Ureter (tissue), 1 donor: ENCODE measurements at regions not wholly inside any gene's neighbourhood (a gene's known extent, or its start where the extent isn't known, plus 50 kb on each side); places are given as distances from the start of the nearest gene placed in this dataset.

ENCODE experiments used
- DNase-seq: peaks from one replicate; pipeline ENCODE4 v3.0.0-alpha.2; 2020; ENCODE audit warnings: low spot score
- donor health status: DM: yes; HTN: yes; CAD: no.

DNA sequence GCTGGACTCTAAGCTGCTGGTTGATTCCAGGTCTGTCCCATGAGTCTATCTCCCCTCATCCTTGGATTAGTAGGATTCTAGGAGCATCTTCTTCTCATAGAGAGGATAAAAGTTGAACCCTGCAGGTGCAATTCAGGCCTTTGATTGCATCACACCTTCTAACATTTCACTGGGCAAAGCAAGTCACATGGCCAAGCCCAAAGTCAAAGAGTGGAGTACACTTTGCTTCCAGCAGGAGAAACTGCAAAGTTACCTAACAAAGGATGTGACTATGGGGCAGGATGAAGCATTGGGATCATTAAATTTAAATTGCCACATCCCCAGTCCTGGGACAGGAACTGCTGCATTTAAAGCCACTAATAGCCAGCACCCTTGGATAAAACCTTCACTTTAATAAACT lies 51.0 kb upstream of the EGFLAM start:
- no peak for DNase-seq

DNA sequence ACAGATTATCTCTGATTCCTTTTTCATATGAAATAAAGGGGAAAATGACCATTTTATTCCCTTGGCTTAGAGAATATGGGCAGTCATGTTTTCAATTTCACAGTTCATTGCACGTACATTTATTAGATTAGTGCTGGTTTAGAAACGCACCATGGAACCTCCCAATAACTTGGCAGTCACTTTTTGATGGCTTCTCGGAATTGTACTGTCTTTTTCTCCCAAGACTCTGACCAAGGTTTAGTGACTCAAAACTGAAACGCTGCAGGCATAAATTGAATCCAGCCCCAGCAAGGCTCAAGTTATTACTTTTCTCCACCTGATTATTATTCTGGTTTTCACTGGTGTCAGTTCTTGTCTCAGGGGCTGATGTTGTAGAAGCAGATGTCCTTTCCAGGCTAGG lies 55.6 kb upstream of the EGFLAM start:
- DNase-seq, result no peak

GRCh38 chr5:38200872-38201557 lies 57.3 kb upstream of the EGFLAM start:
- DNase-seq, result no peak

GRCh38 chr5:38197118-38197517 lies 61.2 kb upstream of the EGFLAM start:
- DNase-seq, result no peak

GRCh38 chr5:38193015-38193581 lies 65.3 kb upstream of the EGFLAM start:
- peak; percentile 77 for DNase-seq

- no peak for DNase-seq
Observed at GRCh38 chr5:38191693-38192092, 66.7 kb upstream of the EGFLAM start.

GRCh38 chr5:38190111-38190510 lies 68.2 kb upstream of the EGFLAM start:
- DNase-seq, result no peak

DNA sequence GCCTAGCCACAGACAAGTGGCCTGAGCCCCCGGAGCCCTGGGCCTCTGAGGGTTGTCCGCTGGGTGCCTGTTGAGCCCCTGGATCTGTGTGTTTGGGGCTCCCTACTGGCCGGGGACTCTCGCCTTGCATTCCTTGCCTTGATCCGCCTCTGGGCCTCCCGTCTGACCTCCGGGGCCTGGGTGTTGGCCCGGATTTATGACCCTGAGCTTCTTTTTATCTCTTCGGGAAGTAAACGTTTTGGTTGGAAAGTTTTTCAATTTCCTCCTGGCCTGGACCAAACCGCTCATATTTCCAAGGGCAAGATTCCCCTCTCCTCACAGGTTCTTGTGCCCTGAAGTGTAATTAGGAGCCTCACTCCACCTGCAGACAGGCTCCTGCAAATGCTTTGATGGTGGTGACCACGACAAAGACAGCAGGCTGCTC lies 69.3 kb upstream of the EGFLAM start:
- no peak for DNase-seq

DNA sequence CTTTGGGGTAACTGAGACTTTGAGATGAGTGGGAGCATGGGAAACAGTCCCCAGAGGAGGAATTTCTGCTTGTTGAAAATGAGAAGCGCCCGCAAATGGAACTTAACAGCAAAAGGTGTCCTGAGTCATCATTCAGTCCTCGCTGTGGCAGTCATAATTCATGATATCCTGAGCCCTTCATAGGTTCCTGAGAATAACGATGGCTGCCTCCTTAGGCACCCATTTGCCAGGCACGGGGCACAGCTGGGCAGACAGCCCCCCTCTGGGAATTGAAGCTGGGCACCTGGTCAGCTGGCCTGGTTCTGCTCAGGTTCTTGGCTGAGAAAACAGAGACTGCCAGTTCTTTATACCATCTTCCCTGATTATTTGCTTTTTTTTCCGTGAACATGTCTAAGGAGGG lies 69.8 kb upstream of the EGFLAM start:
- DNase-seq, result no peak

- no peak for DNase-seq
Observed at GRCh38 chr5:38187532-38187931, 70.8 kb upstream of the EGFLAM start.

DNA sequence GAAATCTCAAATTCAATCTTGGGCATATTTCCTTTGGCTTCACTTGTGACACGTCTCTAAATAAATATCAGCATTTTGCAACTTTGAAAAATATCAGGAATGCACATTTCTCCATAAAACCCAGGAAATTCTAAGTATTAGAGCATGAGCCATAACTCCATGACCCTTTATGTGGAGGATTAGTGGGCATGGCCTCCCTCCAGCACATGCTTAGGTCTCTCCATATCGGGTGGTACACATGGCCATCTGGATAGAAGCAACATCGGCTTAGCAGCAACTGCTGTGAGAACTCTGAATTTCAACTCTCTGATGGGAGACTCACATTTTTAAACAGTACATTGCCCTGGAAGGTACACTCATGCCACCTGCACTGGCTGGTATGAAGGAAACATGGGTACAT lies 73.7 kb upstream of the EGFLAM start:
- no peak for DNase-seq

DNA sequence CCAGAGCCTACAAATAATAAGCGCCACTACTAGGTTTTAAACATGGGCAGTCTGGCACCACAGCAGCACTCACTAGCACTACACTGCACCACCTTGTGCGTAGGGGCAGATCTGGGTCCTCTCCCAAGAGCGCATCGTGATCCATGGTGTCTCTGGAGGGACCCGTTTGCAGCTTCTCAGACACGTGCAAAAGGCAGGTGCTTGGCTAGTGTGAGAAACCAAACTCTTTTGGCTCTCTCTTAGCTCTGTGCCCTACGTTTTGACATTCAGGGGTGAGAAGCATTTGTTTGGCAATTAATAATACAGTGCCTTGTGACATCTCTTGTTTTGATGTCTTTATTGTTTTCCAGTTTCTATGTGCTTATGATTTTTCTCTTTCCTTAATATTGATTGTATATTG lies 75.4 kb upstream of the EGFLAM start:
- no peak for DNase-seq

DNA sequence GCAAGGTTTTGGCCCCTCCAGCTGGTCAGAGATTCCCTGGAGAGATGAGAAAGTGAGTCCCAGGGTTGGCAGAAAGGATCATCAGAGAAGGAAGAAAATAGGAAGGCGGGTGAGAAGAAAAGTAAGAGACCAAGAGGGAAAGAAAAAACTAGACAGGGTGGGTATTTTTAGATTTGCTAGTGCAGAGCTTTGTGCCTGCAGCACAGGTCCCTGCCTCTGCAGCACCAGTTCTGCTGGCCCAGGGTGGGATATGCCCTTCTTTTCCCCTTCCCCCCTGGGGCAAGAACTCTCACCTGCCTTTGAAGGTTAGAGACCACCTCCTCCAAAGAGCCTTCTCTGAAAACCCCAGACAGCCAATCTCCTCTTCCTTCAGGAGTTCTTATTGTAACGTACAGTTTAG lies 90.3 kb upstream of the EGFLAM start:
- DNase-seq, result no peak

DNA sequence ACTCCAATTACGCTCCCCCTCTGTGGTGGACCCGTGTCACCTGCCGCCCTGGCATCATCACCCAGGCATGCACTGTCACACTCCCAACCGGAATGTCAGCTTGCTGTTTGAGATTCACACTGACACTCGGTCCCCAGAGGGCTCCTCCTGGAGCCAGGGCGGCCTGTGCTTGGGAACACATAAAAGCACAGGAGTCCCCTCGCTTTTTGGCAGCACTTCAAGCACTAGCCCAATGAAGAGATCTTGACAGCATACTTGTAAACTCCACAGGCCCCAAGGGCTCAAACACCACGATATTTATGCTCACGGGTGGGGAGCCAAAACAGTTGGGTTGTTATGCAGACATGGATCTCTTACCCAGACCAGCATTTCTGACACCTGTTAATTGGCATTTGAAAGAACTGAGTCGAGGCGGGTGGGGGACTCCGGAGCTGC lies 90.8 kb upstream of the EGFLAM start:
- no peak for DNase-seq

GRCh38 chr5:38166832-38167231 lies 91.5 kb upstream of the EGFLAM start:
- DNase-seq, result no peak

DNA sequence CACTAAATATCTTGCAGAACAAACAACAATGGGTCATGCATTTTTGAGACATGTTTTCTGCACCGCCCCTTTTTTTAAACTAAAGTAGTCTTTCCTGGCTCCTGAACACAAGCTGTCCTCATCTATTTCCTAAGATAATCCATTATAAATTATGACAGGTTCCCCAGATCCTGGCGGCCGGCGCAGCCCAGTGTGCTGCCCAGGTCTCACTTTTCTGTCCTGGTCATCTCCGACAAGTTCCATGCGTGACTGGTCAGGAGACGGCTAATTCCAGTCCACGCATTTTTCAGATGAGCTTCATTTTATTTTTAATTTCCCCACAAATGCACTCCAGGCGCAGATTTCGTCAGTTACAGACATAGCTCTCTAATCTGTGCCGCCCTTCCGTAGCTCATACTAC lies 92.9 kb upstream of the EGFLAM start:
- DNase-seq, result no peak

- no peak for DNase-seq
Observed at GRCh38 chr5:38164776-38165399, 93.5 kb upstream of the EGFLAM start.

GRCh38 chr5:38163636-38164237 lies 94.6 kb upstream of the EGFLAM start:
- DNase-seq, result no peak

- DNase-seq, result no peak
Observed at GRCh38 chr5:38162625-38163024, 95.7 kb upstream of the EGFLAM start.

- DNase-seq, result no peak
Observed at GRCh38 chr5:38157024-38157423, 101.3 kb upstream of the EGFLAM start.

DNA sequence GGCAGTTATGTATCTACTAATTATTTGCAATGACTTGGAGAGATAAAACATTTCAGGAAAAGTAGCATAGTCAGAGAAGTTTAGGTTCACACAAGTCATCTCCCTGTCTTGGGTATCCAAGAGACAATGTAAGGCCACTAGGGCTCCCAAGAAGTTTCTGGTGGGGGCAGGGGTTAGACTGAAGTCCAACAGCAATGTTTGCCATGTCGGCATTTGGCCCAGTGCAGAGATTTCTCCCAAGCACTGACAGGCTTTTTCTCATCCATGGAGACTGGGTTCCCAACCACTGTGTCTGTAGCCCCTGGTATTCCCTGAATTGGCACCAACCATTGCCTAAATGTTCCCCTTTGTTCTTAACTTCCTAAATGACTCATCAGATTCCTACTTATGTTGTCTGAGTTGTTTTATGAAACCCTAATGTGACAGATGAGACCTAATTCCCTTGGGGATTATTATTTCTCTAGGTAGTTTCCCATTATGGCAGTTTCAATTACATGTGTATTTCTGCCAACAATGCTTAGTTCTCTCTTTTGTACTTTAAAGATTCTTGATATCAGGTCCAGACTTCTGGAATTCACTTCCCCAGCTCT lies 103.6 kb upstream of the EGFLAM start:
- DNase-seq, result no peak

DNA sequence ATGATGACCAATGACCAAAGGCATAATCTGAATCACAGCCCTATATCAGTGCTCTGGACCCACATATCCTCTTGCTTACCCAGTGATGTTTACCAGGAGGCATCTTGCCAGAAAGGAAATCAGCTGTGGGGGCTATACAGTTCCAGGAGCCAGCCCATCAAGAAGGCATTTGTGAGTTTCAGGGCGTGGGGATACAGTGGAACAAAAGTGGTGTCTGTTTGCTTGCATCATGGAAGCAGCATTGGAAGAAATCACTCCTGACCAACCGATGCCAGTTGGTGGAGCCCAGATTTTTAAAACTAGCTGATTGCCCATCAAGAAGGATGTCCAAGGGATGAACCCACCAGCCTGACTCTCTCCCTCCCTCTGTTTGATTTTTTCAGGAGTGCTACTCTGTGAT lies 106.5 kb upstream of the EGFLAM start:
- DNase-seq, result no peak

DNA sequence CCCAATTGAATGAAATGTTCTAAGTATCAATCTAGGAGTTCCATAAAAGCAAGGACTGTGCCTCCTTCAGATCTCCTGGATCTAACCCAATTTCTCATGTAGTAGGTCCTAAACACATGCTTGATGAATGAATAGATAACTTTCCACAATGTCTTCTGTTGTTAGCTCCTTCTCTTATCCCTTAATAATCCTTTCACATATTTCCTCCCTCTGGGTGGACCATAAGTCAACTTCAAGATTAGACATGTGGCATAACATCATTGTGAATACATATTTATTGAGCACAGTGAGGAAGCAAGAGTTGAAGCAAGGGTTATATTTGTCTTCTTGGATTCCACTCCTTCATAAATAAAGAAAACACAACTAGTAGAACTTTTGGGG lies 108.6 kb upstream of the EGFLAM start:
- no peak for DNase-seq
